Effector memory CD8-positive, alpha-beta T cell (primary cell): ENCODE measurements at regions not wholly inside any gene's neighbourhood (a gene's known extent, or its start where the extent isn't known, plus 50 kb on each side); places are given as distances from the start of the nearest gene placed in this dataset.

ENCODE experiments used
- ATAC-seq: fragments of 150-1000 bp; cut with Tn5 transposase; replicated peaks from 2 replicates; pipeline ENCODE4 v1.10.0; 2021; ENCODE audit warnings: mild to moderate bottlenecking, moderate library complexity
- DNase-seq, 3 experiments: peaks; one replicate each; pipeline ENCODE4 v3.0.0; 2021
- H3K27ac Mint-ChIP-seq, 2 donors: one replicate each; pipeline ENCODE4 v1.8.0; 2022; ENCODE audit warnings: mild to moderate bottlenecking in 2 of 2, mixed read lengths in 2 of 2, moderate library complexity in 2 of 2
- H3K27me3 Mint-ChIP-seq, 2 donors: one replicate each; pipeline ENCODE4 v1.8.0; 2022; ENCODE audit warnings: mixed read lengths in 2 of 2
- H3K36me3 Mint-ChIP-seq: one replicate; pipeline ENCODE4 v1.8.0; 2022; ENCODE audit warnings: mild to moderate bottlenecking, moderate library complexity, mixed read lengths; ENCODE audit not compliant: insufficient read depth
- H3K4me1 Mint-ChIP-seq, 2 donors: one replicate each; pipeline ENCODE4 v1.8.0; 2022; ENCODE audit warnings: low read depth in 2 of 2, mixed read lengths in 2 of 2
- H3K4me3 Mint-ChIP-seq, 2 donors: one replicate each; pipeline ENCODE4 v1.8.0; 2022; ENCODE audit warnings: mild to moderate bottlenecking in 2 of 2, mixed read lengths in 2 of 2, moderate library complexity in 2 of 2
- H3K9me3 Mint-ChIP-seq, 2 donors: one replicate each; pipeline ENCODE4 v1.8.0; 2022; ENCODE audit warnings: mixed read lengths in 2 of 2

GRCh38 chr4:152107736-152108500, 347.1 kb upstream of the GATB start:
- Mint-ChIP-seq H3K27ac (peak overlapping the region in 1 of 2 donors; percentile 99), H3K36me3 (peaks cover 3% of the 10 kb centered on the region), H3K27me3 (no peaks in the 10 kb centered on the region), H3K4me3 (no peak overlapping the region), H3K4me1 (peaks cover 59 to 60% of the 10 kb centered on the region in 2 donors), H3K9me3 (no peaks in the 10 kb centered on the region)
- ATAC-seq: no peak
- no peak for DNase-seq

- H3K4me1 Mint-ChIP-seq: peaks cover 58 to 60% of the 10 kb centered on the region in 2 donors
Measured at GRCh38 chr4:152106781-152107321, 346.0 kb upstream of the GATB start.

GRCh38 chr4:152106113-152106763, 345.4 kb upstream of the GATB start:
- peak; percentile 37 for ATAC-seq
- H3K27ac Mint-ChIP-seq: peak overlapping the region; percentile 93 to 99
- no peak for DNase-seq

More at GRCh38 chr4:152106781-152107321, 346.0 kb upstream of the GATB start:
- no peaks in the 10 kb centered on the region for H3K27me3 Mint-ChIP-seq
- H3K4me3 Mint-ChIP-seq: peak overlapping the region in 1 of 2 donors; percentile 42
- H3K36me3 Mint-ChIP-seq: peaks cover 3% of the 10 kb centered on the region
- no peak for DNase-seq
- no peaks in the 10 kb centered on the region for H3K9me3 Mint-ChIP-seq
- H3K27ac Mint-ChIP-seq: peak overlapping the region; percentile 93 to 99
- ATAC-seq: no peak

GRCh38 chr4:152104901-152105357, 344.1 kb upstream of the GATB start:
- no peak for ATAC-seq
- peaks cover 15% of the 10 kb centered on the region for H3K36me3 Mint-ChIP-seq
- peaks cover 74 to 75% of the 10 kb centered on the region in 2 donors for H3K4me1 Mint-ChIP-seq
- peak overlapping the region; percentile 93 to 99 for H3K27ac Mint-ChIP-seq
- no peaks in the 10 kb centered on the region for H3K27me3 Mint-ChIP-seq
- peak overlapping the region; percentile 17 to 45 for H3K4me3 Mint-ChIP-seq
- DNase-seq: no peak
- peaks cover 2 to 10% of the 10 kb centered on the region in 2 donors for H3K9me3 Mint-ChIP-seq

More at GRCh38 chr4:152106113-152106763, 345.4 kb upstream of the GATB start:
- Mint-ChIP-seq H3K9me3 (no peaks in the 10 kb centered on the region), H3K4me1 (peaks cover 62 to 65% of the 10 kb centered on the region in 2 donors), H3K36me3 (peaks cover 6% of the 10 kb centered on the region), H3K27me3 (no peaks in the 10 kb centered on the region), H3K4me3 (peak overlapping the region; percentile 42 to 67)

GRCh38 chr4:152104356-152104755, 343.5 kb upstream of the GATB start:
- H3K36me3 Mint-ChIP-seq: peaks cover 15% of the 10 kb centered on the region
- DNase-seq: no peak
- ATAC-seq: no peak
- peak overlapping the region; percentile 17 to 45 for H3K4me3 Mint-ChIP-seq
- peaks cover 75 to 77% of the 10 kb centered on the region in 2 donors for H3K4me1 Mint-ChIP-seq
- no peaks in the 10 kb centered on the region for H3K27me3 Mint-ChIP-seq
- H3K9me3 Mint-ChIP-seq: peaks cover 2 to 10% of the 10 kb centered on the region in 2 donors
- peak overlapping the region; percentile 93 to 99 for H3K27ac Mint-ChIP-seq

- no peak for ATAC-seq
- Mint-ChIP-seq H3K27me3 (no peaks in the 10 kb centered on the region), H3K4me1 (peaks cover 78% of the 10 kb centered on the region in 2 donors), H3K4me3 (peak overlapping the region; percentile 77 to 89), H3K9me3 (peaks cover 2 to 10% of the 10 kb centered on the region in 2 donors), H3K27ac (peak overlapping the region; percentile 93 to 99), H3K36me3 (peaks cover 15% of the 10 kb centered on the region)
- DNase-seq: no peak
Measured at GRCh38 chr4:152103181-152103901, 342.5 kb upstream of the GATB start.

- Mint-ChIP-seq H3K4me3 (peak overlapping the region; percentile 77 to 89), H3K4me1 (peaks cover 74 to 79% of the 10 kb centered on the region in 2 donors), H3K36me3 (peaks cover 15% of the 10 kb centered on the region), H3K27me3 (no peaks in the 10 kb centered on the region), H3K27ac (peak overlapping the region; percentile 93 to 99), H3K9me3 (peaks cover 2 to 10% of the 10 kb centered on the region in 2 donors)
- no peak for ATAC-seq
- DNase-seq: no peak
Measured at GRCh38 chr4:152102436-152103000, 341.7 kb upstream of the GATB start.

- H3K27ac Mint-ChIP-seq: peak overlapping the region; percentile 93 to 99
- peaks cover 2 to 10% of the 10 kb centered on the region in 2 donors for H3K9me3 Mint-ChIP-seq
- peaks cover 15% of the 10 kb centered on the region for H3K36me3 Mint-ChIP-seq
- no peaks in the 10 kb centered on the region for H3K27me3 Mint-ChIP-seq
- H3K4me1 Mint-ChIP-seq: peaks cover 75 to 82% of the 10 kb centered on the region in 2 donors
- DNase-seq (no peak), ATAC-seq (no peak)
- H3K4me3 Mint-ChIP-seq: peak overlapping the region; percentile 77 to 89
Measured at GRCh38 chr4:152101556-152102435, 341.0 kb upstream of the GATB start.

GRCh38 chr4:152100379-152101201, 339.8 kb upstream of the GATB start:
- Mint-ChIP-seq H3K27ac (peak overlapping the region; percentile 93 to 99), H3K4me1 (peaks cover 77 to 84% of the 10 kb centered on the region in 2 donors)
- DNase-seq: peak; percentile 66 to 72 (median 68)

GRCh38 chr4:152099981-152100378, 339.2 kb upstream of the GATB start:
- peak overlapping the region; percentile 77 to 89 for H3K4me3 Mint-ChIP-seq
- peaks cover 78 to 91% of the 10 kb centered on the region in 2 donors for H3K4me1 Mint-ChIP-seq

More at GRCh38 chr4:152100379-152101201, 339.8 kb upstream of the GATB start:
- Mint-ChIP-seq H3K36me3 (peaks cover 15% of the 10 kb centered on the region), H3K4me3 (peak overlapping the region; percentile 77 to 89), H3K27me3 (no peaks in the 10 kb centered on the region), H3K9me3 (peaks cover 2 to 10% of the 10 kb centered on the region in 2 donors)
- peak; percentile 85 for ATAC-seq

GRCh38 chr4:152099555-152099954, 338.7 kb upstream of the GATB start:
- ATAC-seq (no peak), DNase-seq (no peak)
- peaks cover 78 to 92% of the 10 kb centered on the region in 2 donors for H3K4me1 Mint-ChIP-seq
- H3K36me3 Mint-ChIP-seq: peaks cover 14% of the 10 kb centered on the region
- peaks cover 2 to 10% of the 10 kb centered on the region in 2 donors for H3K9me3 Mint-ChIP-seq
- peak overlapping the region; percentile 93 to 99 for H3K27ac Mint-ChIP-seq
- H3K27me3 Mint-ChIP-seq: no peaks in the 10 kb centered on the region
- peak overlapping the region; percentile 77 to 89 for H3K4me3 Mint-ChIP-seq

More at GRCh38 chr4:152099981-152100378, 339.2 kb upstream of the GATB start:
- ATAC-seq (peak; percentile 11), DNase-seq (no peak)
- H3K27me3 Mint-ChIP-seq: no peaks in the 10 kb centered on the region
- peaks cover 2 to 10% of the 10 kb centered on the region in 2 donors for H3K9me3 Mint-ChIP-seq
- peaks cover 15% of the 10 kb centered on the region for H3K36me3 Mint-ChIP-seq
- peak overlapping the region; percentile 93 to 99 for H3K27ac Mint-ChIP-seq
